ENCODE measurements at regions not wholly inside any gene's neighbourhood (a gene's known extent, or its start where the extent isn't known, plus 50 kb on each side); places are given as distances from the start of the nearest gene placed in this dataset.

- TF ChIP-seq GATA3 (IDR thresholded peaks at IDR 0.05; ENCODE audit: low read depth, low read length) (no peak), GATA2 (IDR thresholded peaks at IDR 0.05; ENCODE audit: low read depth, low read length) (no peak)
Measured at GRCh38 chr4:159669094-159669493, 566.2 kb downstream of the RAPGEF2 start.

GRCh38 chr4:159673221-159673620, 570.3 kb downstream of the RAPGEF2 start:
- no peak for TF ChIP-seq GATA2 (IDR thresholded peaks at IDR 0.05; ENCODE audit: low read depth, low read length)
- TF ChIP-seq GATA3 (IDR thresholded peaks at IDR 0.05; ENCODE audit: low read depth, low read length), result no peak

- TF ChIP-seq GATA3 (IDR thresholded peaks at IDR 0.05; ENCODE audit: low read depth, low read length) (no peak), GATA2 (IDR thresholded peaks at IDR 0.05; ENCODE audit: low read depth, low read length) (no peak)
Measured at GRCh38 chr4:159674241-159674640, 571.4 kb downstream of the RAPGEF2 start.

- TF ChIP-seq GATA2 (IDR thresholded peaks at IDR 0.05; ENCODE audit: low read depth, low read length) (no peak), GATA3 (IDR thresholded peaks at IDR 0.05; ENCODE audit: low read depth, low read length) (no peak)
Measured at GRCh38 chr4:159677521-159677920, 574.6 kb downstream of the RAPGEF2 start.

- no peak for TF ChIP-seq GATA2 (IDR thresholded peaks at IDR 0.05; ENCODE audit: low read depth, low read length)
- no peak for TF ChIP-seq GATA3 (IDR thresholded peaks at IDR 0.05; ENCODE audit: low read depth, low read length)
Measured at GRCh38 chr4:159682996-159683395, 580.1 kb downstream of the RAPGEF2 start.

- TF ChIP-seq GATA2 (IDR thresholded peaks at IDR 0.05; ENCODE audit: low read depth, low read length) (no peak), GATA3 (IDR thresholded peaks at IDR 0.05; ENCODE audit: low read depth, low read length) (no peak)
Measured at GRCh38 chr4:159684061-159684460, 581.2 kb downstream of the RAPGEF2 start.

GRCh38 chr4:159685340-159686092, 582.6 kb downstream of the RAPGEF2 start:
- TF ChIP-seq GATA3 (IDR thresholded peaks at IDR 0.05; ENCODE audit: low read depth, low read length), result no peak
- no peak for TF ChIP-seq GATA2 (IDR thresholded peaks at IDR 0.05; ENCODE audit: low read depth, low read length)

GRCh38 chr4:159689526-159689925, 586.6 kb downstream of the RAPGEF2 start:
- TF ChIP-seq GATA3 (IDR thresholded peaks at IDR 0.05; ENCODE audit: low read depth, low read length), result no peak
- TF ChIP-seq GATA2 (IDR thresholded peaks at IDR 0.05; ENCODE audit: low read depth, low read length), result no peak

- TF ChIP-seq GATA3 (IDR thresholded peaks at IDR 0.05; ENCODE audit: low read depth, low read length) (no peak), GATA2 (IDR thresholded peaks at IDR 0.05; ENCODE audit: low read depth, low read length) (no peak)
Measured at GRCh38 chr4:159697322-159698283, 594.7 kb downstream of the RAPGEF2 start.

GRCh38 chr4:159698336-159698735, 595.5 kb downstream of the RAPGEF2 start:
- no peak for TF ChIP-seq GATA2 (IDR thresholded peaks at IDR 0.05; ENCODE audit: low read depth, low read length)
- no peak for TF ChIP-seq GATA3 (IDR thresholded peaks at IDR 0.05; ENCODE audit: low read depth, low read length)

GRCh38 chr4:159702200-159702599, 599.3 kb downstream of the RAPGEF2 start:
- TF ChIP-seq GATA2 (IDR thresholded peaks at IDR 0.05; ENCODE audit: low read depth, low read length), result no peak
- no peak for TF ChIP-seq GATA3 (IDR thresholded peaks at IDR 0.05; ENCODE audit: low read depth, low read length)

GRCh38 chr4:159705334-159705733, 602.5 kb downstream of the RAPGEF2 start:
- TF ChIP-seq GATA3 (IDR thresholded peaks at IDR 0.05; ENCODE audit: low read depth, low read length) (no peak), GATA2 (IDR thresholded peaks at IDR 0.05; ENCODE audit: low read depth, low read length) (no peak)

GRCh38 chr4:159706704-159707103, 603.8 kb downstream of the RAPGEF2 start:
- TF ChIP-seq GATA2 (IDR thresholded peaks at IDR 0.05; ENCODE audit: low read depth, low read length) (no peak), GATA3 (IDR thresholded peaks at IDR 0.05; ENCODE audit: low read depth, low read length) (no peak)

GRCh38 chr4:159719531-159719930, 616.7 kb downstream of the RAPGEF2 start:
- no peak for TF ChIP-seq GATA3 (IDR thresholded peaks at IDR 0.05; ENCODE audit: low read depth, low read length)
- TF ChIP-seq GATA2 (IDR thresholded peaks at IDR 0.05; ENCODE audit: low read depth, low read length), result no peak
